Osteoblast (primary cell): ENCODE measurements at regions not wholly inside any gene's neighbourhood (a gene's known extent, or its start where the extent isn't known, plus 50 kb on each side); places are given as distances from the start of the nearest gene placed in this dataset.

Experiments
- DNase-seq: peaks from one replicate; pipeline ENCODE4 v3.0.0; 2011; ENCODE audit warnings: low spot score, mixed read lengths; ENCODE audit not compliant: insufficient read length; ENCODE audit errors: missing footprints
- H2AFZ ChIP-seq: 2 replicates; pipeline ENCODE4 v1.6.0; 2011; ENCODE audit warnings: mild to moderate bottlenecking, low read length
- H3K27ac ChIP-seq: 2 replicates; pipeline ENCODE4 v1.5.1; 2011; ENCODE audit warnings: mild to moderate bottlenecking, low read depth, low read length, moderate library complexity
- H3K27me3 ChIP-seq: 2 replicates; pipeline ENCODE4 v1.6.0; 2012; ENCODE audit warnings: mild to moderate bottlenecking, control low read depth, inconsistent platforms, low read length, moderate library complexity; ENCODE audit not compliant: insufficient read depth
- H3K36me3 ChIP-seq: 2 replicates; pipeline ENCODE4 v1.5.1; 2011; ENCODE audit warnings: mild to moderate bottlenecking, low read length, control low read depth, moderate library complexity; ENCODE audit not compliant: insufficient read depth
- H3K4me1 ChIP-seq: 2 replicates; pipeline ENCODE4 v1.5.1; 2011; ENCODE audit warnings: mild to moderate bottlenecking, low read length, control low read depth, moderate library complexity; ENCODE audit not compliant: insufficient read depth
- H3K4me2 ChIP-seq: 2 replicates; pipeline ENCODE4 v1.6.0; 2011; ENCODE audit warnings: mild to moderate bottlenecking, low read length; ENCODE audit not compliant: insufficient read depth
- H3K4me3 ChIP-seq: fragments of 200-600 bp; sonication (generic); 3 replicates; pipeline ENCODE4 v1.5.1; 2012; ENCODE audit warnings: mild to moderate bottlenecking, low read length, inconsistent platforms; ENCODE audit not compliant: insufficient read depth
- H3K79me2 ChIP-seq: 2 replicates; pipeline ENCODE4 v1.6.0; 2012; ENCODE audit warnings: mild to moderate bottlenecking, low read length, control low read depth, inconsistent platforms; ENCODE audit not compliant: insufficient read depth
- H3K9me3 ChIP-seq: 2 replicates; pipeline ENCODE4 v1.5.1; 2011; ENCODE audit warnings: low read depth, low read length, control low read depth
- H4K20me1 ChIP-seq: 2 replicates; pipeline ENCODE4 v1.6.0; 2012; ENCODE audit warnings: mild to moderate bottlenecking, low read length, control low read depth; ENCODE audit not compliant: insufficient read depth
- TF ChIP-seq, protein P1 (sequence below): IDR thresholded peaks from 2 replicates; pipeline ENCODE4 v1.5.1; 2011; ENCODE audit warnings: mild to moderate bottlenecking, low read depth, low read length, moderate library complexity; ENCODE audit errors: extremely low read depth

DNA sequence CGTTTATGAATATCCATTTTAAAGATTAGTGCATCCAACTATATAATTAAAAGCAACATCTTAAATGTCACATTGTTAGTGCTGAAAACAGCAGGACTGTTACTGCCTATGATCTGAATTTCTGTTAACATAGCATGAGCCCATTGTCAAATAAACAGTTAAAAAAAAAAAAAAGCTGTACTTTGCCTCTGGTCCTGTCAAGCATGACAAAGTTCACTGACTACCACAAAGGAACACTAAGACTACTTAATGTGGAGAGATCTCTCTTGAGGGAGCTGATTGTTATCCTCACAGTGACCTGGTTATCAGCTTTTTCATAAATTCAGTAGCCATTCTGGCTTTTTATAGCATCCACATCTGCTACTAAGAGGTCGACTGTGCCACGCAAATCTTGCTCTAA, 228.1 kb downstream of the TMEM200A start:
- H3K4me2 ChIP-seq: no peak overlapping the region
- H3K9me3 ChIP-seq: peaks cover 2% of the 10 kb centered on the region
- H4K20me1 ChIP-seq: no peaks in the 10 kb centered on the region
- TF ChIP-seq, protein P1, sequence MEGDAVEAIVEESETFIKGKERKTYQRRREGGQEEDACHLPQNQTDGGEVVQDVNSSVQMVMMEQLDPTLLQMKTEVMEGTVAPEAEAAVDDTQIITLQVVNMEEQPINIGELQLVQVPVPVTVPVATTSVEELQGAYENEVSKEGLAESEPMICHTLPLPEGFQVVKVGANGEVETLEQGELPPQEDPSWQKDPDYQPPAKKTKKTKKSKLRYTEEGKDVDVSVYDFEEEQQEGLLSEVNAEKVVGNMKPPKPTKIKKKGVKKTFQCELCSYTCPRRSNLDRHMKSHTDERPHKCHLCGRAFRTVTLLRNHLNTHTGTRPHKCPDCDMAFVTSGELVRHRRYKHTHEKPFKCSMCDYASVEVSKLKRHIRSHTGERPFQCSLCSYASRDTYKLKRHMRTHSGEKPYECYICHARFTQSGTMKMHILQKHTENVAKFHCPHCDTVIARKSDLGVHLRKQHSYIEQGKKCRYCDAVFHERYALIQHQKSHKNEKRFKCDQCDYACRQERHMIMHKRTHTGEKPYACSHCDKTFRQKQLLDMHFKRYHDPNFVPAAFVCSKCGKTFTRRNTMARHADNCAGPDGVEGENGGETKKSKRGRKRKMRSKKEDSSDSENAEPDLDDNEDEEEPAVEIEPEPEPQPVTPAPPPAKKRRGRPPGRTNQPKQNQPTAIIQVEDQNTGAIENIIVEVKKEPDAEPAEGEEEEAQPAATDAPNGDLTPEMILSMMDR: no peak
- H3K27ac ChIP-seq: no peak overlapping the region
- peaks cover 12% of the 10 kb centered on the region for H3K4me1 ChIP-seq
- H2AFZ ChIP-seq: no peak overlapping the region
- no peak for DNase-seq
- H3K27me3 ChIP-seq: no peaks in the 10 kb centered on the region
- no peaks in the 10 kb centered on the region for H3K36me3 ChIP-seq
- no peak overlapping the region for H3K4me3 ChIP-seq
- no peaks in the 10 kb centered on the region for H3K79me2 ChIP-seq

DNA sequence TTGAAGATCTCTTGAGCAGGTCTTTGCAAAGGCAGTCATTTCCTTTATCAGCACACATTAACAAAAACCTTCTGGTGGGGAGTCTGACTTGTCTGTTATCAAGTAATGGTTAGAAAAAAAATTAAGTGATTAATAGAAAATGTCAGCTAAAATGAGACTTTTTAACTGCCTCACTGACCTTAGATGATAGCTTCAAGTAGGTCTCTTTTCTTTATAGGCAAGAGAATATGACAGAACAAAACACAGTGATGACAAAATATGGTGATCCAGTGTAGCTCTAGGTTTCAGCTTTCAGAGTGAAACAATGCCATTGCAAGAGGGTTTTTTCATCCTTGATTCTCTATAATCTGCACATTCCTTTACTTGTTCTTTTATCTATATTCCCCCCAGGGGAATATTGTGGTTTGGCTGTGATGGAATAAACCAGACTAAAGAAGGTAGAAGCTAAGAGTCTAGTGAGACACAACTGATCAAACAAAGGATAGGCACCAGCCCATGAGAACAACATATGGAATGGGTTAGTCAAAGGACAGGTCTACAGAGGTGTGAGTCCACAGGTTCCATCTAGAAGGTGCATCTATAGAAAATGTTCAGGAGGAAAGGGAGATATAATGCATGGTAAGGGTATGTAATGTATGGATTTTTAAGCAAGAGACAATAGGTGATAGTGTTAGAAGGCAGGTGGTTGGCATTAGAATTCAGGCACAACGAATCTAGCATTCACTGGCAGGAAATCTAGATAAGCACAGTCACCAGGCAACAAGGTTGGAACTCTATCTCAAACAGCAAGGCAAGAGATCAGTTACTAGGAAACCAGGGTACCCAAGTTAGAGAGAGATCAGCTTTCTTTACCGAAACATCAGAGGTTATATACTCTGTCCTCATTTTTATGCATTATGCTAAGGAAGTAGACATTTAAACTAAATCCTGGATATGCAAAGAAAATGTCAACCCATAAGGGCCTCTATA, 228.9 kb upstream of the SMLR1 start:
- Histone ChIP-seq H3K27me3 (no peaks in the 10 kb centered on the region), H4K20me1 (no peaks in the 10 kb centered on the region), H3K36me3 (no peaks in the 10 kb centered on the region), H3K4me2 (no peak overlapping the region), H3K9me3 (no peaks in the 10 kb centered on the region), H3K4me1 (peaks cover 40% of the 10 kb centered on the region), H3K4me3 (no peak overlapping the region), H3K27ac (peak overlapping the region; percentile 4), H3K79me2 (no peaks in the 10 kb centered on the region), H2AFZ (no peak overlapping the region)
- TF ChIP-seq, protein P1: no peak
- DNase-seq: no peak

DNA sequence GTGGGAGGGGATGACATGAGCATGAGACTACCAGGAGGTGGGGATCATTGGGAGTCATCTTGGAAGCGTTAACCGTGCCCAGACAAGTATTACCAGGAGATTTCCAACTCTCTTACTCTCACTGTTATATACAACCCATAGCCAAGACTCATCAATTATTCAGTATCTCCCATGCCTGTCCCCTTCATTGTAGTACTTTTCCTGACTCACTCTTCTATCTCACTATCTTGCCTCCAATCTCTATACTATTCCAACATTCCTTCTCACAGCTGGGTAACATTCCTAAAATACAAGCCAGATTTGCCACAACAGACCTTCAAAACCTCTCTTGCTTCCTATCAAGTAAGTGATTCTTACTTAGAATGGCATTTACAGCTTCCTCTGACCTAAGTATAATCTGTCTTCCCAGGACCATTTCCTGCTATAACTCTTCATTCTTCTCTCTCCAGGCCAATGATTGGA, 226.3 kb upstream of the SMLR1 start:
- H3K9me3 ChIP-seq: no peaks in the 10 kb centered on the region
- H2AFZ ChIP-seq: no peak overlapping the region
- TF ChIP-seq, protein P1: no peak

DNA sequence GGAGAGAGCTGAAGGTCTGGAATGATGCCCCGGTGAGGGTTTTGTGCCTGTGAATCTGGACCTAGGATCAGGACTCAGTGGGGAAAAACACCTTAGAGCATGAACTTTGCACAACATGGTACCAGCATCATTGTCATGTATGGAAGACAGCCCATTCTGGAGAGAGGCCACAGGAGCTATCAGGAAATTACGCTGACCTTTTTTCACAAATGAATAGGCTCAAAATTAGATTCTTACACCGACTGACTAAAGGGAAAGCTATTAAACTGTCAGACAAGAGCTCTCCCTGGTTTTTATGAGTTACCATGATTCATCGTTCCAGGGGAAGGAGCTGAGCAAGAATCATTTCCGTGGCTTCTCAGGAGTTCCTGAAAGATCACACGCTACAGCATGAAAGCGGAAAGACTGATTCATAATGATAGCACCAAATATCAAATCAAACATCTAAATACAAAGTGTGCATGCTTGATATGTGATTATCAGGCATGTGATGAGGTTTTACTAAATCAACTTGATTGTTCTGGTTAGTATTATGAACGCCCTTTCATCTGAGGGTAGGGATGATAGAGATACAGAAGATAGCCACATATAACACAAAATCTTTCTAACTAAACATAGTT, 224.9 kb upstream of the SMLR1 start:
- Histone ChIP-seq H3K36me3 (no peaks in the 10 kb centered on the region), H3K4me1 (peaks cover 47% of the 10 kb centered on the region), H3K4me3 (peak overlapping the region; percentile 3), H3K9me3 (no peaks in the 10 kb centered on the region), H2AFZ (no peak overlapping the region), H3K79me2 (no peaks in the 10 kb centered on the region), H3K4me2 (peak overlapping the region; percentile 53), H3K27me3 (no peaks in the 10 kb centered on the region), H4K20me1 (no peaks in the 10 kb centered on the region), H3K27ac (peak overlapping the region; percentile 90)
- DNase-seq: peak; percentile 82
- TF ChIP-seq, protein P1: no peak

More for the DNA sequence above, 226.3 kb upstream of the SMLR1 start:
- Histone ChIP-seq H3K36me3 (no peaks in the 10 kb centered on the region), H3K4me2 (peak overlapping the region; percentile 23), H4K20me1 (no peaks in the 10 kb centered on the region), H3K79me2 (no peaks in the 10 kb centered on the region), H3K27me3 (no peaks in the 10 kb centered on the region), H3K27ac (peak overlapping the region; percentile 90), H3K4me3 (no peak overlapping the region), H3K4me1 (peaks cover 47% of the 10 kb centered on the region)
- no peak for DNase-seq
